Muscle of leg (tissue), 3 donors: ENCODE measurements at regions not wholly inside any gene's neighbourhood (a gene's known extent, or its start where the extent isn't known, plus 50 kb on each side); places are given as distances from the start of the nearest gene placed in this dataset.
A peak's percentile ranks its signal among the peaks of the same experiment; 100 is the strongest.

Source experiments
- DNase-seq: peaks from one replicate; pipeline ENCODE4 v3.0.0; 2013
- H3K27ac ChIP-seq: one replicate; pipeline ENCODE4 v1.5.1; 2013; ENCODE audit warnings: mild to moderate bottlenecking, low read length, control low read depth
- H3K27me3 ChIP-seq: one replicate; pipeline ENCODE4 v1.6.1; 2013; ENCODE audit warnings: low read length; ENCODE audit not compliant: control insufficient read depth, insufficient read depth
- H3K36me3 ChIP-seq: one replicate; pipeline ENCODE4 v1.6.1; 2013; ENCODE audit warnings: low read length; ENCODE audit not compliant: control insufficient read depth, insufficient read depth
- H3K4me1 ChIP-seq: one replicate; pipeline ENCODE4 v1.6.1; 2013; ENCODE audit warnings: low read length; ENCODE audit not compliant: control insufficient read depth, insufficient read depth
- H3K4me3 ChIP-seq: one replicate; pipeline ENCODE4 v1.5.1; 2013; ENCODE audit warnings: low read length, control low read depth
- H3K9me3 ChIP-seq: replicated peaks from 2 replicates; pipeline ENCODE4 v1.6.1; 2013; ENCODE audit warnings: low read depth, low read length; ENCODE audit not compliant: control insufficient read depth
- WGBS: methylation state at CpG from one replicate; pipeline ENCODE4 v1.1.5; 2013; ENCODE audit warnings: missing lambda C conversion rate; ENCODE audit not compliant: insufficient coverage; 5-methylcytosine and 5-hydroxymethylcytosine counted together

- no peak overlapping the region for H3K4me3 ChIP-seq
- no peaks in the 10 kb centered on the region for H3K36me3 ChIP-seq
- peak; percentile 37 for DNase-seq
- H3K9me3 ChIP-seq, result no peaks in the 10 kb centered on the region
- no peak overlapping the region for H3K27ac ChIP-seq
- no peaks in the 10 kb centered on the region for H3K4me1 ChIP-seq
- WGBS, result no CpG with 5 or more reads among the region's 8 CpGs
- no peaks in the 10 kb centered on the region for H3K27me3 ChIP-seq
Measured at GRCh38 chr14:71514941-71515919, 417.0 kb upstream of the RGS6 start.

GRCh38 chr14:71521238-71522135 is 410.7 kb upstream of the RGS6 start:
- DNase-seq, result no peak
- H3K36me3 ChIP-seq, result no peaks in the 10 kb centered on the region
- H3K27ac ChIP-seq, result no peak overlapping the region
- H3K4me3 ChIP-seq, result no peak overlapping the region
- H3K27me3 ChIP-seq, result no peaks in the 10 kb centered on the region
- H3K9me3 ChIP-seq, result no peaks in the 10 kb centered on the region
- WGBS, result 100% methylated on average over 1 of the region's 3 CpGs
- no peaks in the 10 kb centered on the region for H3K4me1 ChIP-seq

- H3K36me3 ChIP-seq, result no peaks in the 10 kb centered on the region
- no peaks in the 10 kb centered on the region for H3K9me3 ChIP-seq
- no peak overlapping the region for H3K4me3 ChIP-seq
- peak; percentile 81 for DNase-seq
- H3K27ac ChIP-seq, result no peak overlapping the region
- H3K27me3 ChIP-seq, result no peaks in the 10 kb centered on the region
- WGBS, result no CpG with 5 or more reads among the region's 2 CpGs
- H3K4me1 ChIP-seq, result no peaks in the 10 kb centered on the region
Measured at GRCh38 chr14:71523630-71524319, 408.5 kb upstream of the RGS6 start.

- Histone ChIP-seq H3K4me3 (no peak overlapping the region), H3K9me3 (no peaks in the 10 kb centered on the region), H3K27me3 (no peaks in the 10 kb centered on the region), H3K36me3 (no peaks in the 10 kb centered on the region), H3K27ac (no peak overlapping the region), H3K4me1 (peaks cover under 1% of the 10 kb centered on the region)
- no peak for DNase-seq
- 74% methylated on average over 4 of the region's 6 CpGs for WGBS
Measured at GRCh38 chr14:71524320-71524982, 407.8 kb upstream of the RGS6 start.

- Histone ChIP-seq H3K27me3 (no peaks in the 10 kb centered on the region), H3K36me3 (no peaks in the 10 kb centered on the region), H3K27ac (no peak overlapping the region), H3K9me3 (no peaks in the 10 kb centered on the region), H3K4me3 (no peak overlapping the region), H3K4me1 (peaks cover 4% of the 10 kb centered on the region)
- WGBS, result no CpG with 5 or more reads among the region's 5 CpGs
- DNase-seq, result no peak
Measured at GRCh38 chr14:71525663-71526221, 406.5 kb upstream of the RGS6 start.

- H3K27ac ChIP-seq, result no peak overlapping the region
- WGBS, result 91% methylated on average over 3 of the region's 3 CpGs
- no peaks in the 10 kb centered on the region for H3K9me3 ChIP-seq
- no peaks in the 10 kb centered on the region for H3K27me3 ChIP-seq
- no peaks in the 10 kb centered on the region for H3K36me3 ChIP-seq
- peaks cover 4% of the 10 kb centered on the region for H3K4me1 ChIP-seq
- no peak overlapping the region for H3K4me3 ChIP-seq
- DNase-seq, result no peak
Measured at GRCh38 chr14:71526388-71526787, 405.8 kb upstream of the RGS6 start.

GRCh38 chr14:71527838-71528237 is 404.4 kb upstream of the RGS6 start:
- H3K4me1 ChIP-seq, result peaks cover 4% of the 10 kb centered on the region

GRCh38 chr14:71529848-71530247 is 402.4 kb upstream of the RGS6 start:
- Histone ChIP-seq H3K4me3 (no peak overlapping the region), H3K9me3 (no peaks in the 10 kb centered on the region), H3K36me3 (no peaks in the 10 kb centered on the region), H3K27me3 (no peaks in the 10 kb centered on the region), H3K4me1 (peaks cover 4% of the 10 kb centered on the region), H3K27ac (peak overlapping the region; percentile 43)
- WGBS, result 13% methylated on average over 4 of the region's 4 CpGs
- DNase-seq, result peak; percentile 85

More at GRCh38 chr14:71527838-71528237, 404.4 kb upstream of the RGS6 start:
- no CpG with 5 or more reads among the region's 8 CpGs for WGBS
- Histone ChIP-seq H3K4me3 (no peak overlapping the region), H3K36me3 (no peaks in the 10 kb centered on the region), H3K27me3 (no peaks in the 10 kb centered on the region), H3K27ac (no peak overlapping the region), H3K9me3 (no peaks in the 10 kb centered on the region)
- no peak for DNase-seq

GRCh38 chr14:71532344-71532743 is 399.9 kb upstream of the RGS6 start:
- Histone ChIP-seq H3K27ac (no peak overlapping the region), H3K27me3 (no peaks in the 10 kb centered on the region), H3K9me3 (no peaks in the 10 kb centered on the region), H3K36me3 (no peaks in the 10 kb centered on the region), H3K4me3 (no peak overlapping the region), H3K4me1 (peaks cover 4% of the 10 kb centered on the region)
- no peak for DNase-seq
- WGBS, result 100% methylated on average over 1 of the region's 4 CpGs
